B cell (primary cell): ENCODE measurements at regions not wholly inside any gene's neighbourhood (a gene's known extent, or its start where the extent isn't known, plus 50 kb on each side); places are given as distances from the start of the nearest gene placed in this dataset.

ENCODE experiments used
- ATAC-seq: fragments of 200-7000 bp; cut with Tn5 transposase; one replicate; pipeline ENCODE4 v1.10.0; 2021; ENCODE audit warnings: low read depth, mild to moderate bottlenecking, moderate number of reproducible peaks, moderate library complexity
- CTCF ChIA-PET: fragments of 350-600 bp; sonication (Branson Sonifier 250); formaldehyde crosslinking; loops from one replicate; lab custom pipeline; 2021; ENCODE audit warnings: antibody characterized with exemption, inconsistent platforms; lab: Charles Lee
- POLR2A ChIA-PET: fragments of 350-600 bp; sonication (Branson Sonifier 250); formaldehyde crosslinking; loops from one replicate; lab custom pipeline; 2021; ENCODE audit warnings: antibody characterized with exemption; lab: Charles Lee
- DNase-seq: peaks from one replicate; pipeline ENCODE4 v3.0.0; 2013
- H2AFZ ChIP-seq: 2 replicates; pipeline ENCODE4 v1.6.1; 2012; ENCODE audit warnings: mild to moderate bottlenecking, low read depth, low read length; ENCODE audit not compliant: insufficient read depth, poor library complexity, severe bottlenecking
- H3K27ac ChIP-seq, 2 donors: 1 replicate in 1 of 2; 2 replicates in 1 of 2; pipeline ENCODE4 v1.5.1; 2012 to 2013; ENCODE audit warnings: low read length in 2 of 2, mild to moderate bottlenecking in 2 of 2, moderate library complexity in 1 of 2
- H3K27me3 ChIP-seq, 4 experiments: fragments of 200-600 bp in 1 of 4; sonication (generic) in 1 of 4; replicated peaks in 1 of 4; 1 replicate in 2 of 4; 2 replicates in 2 of 4; pipeline versions ENCODE4 v1.6.1 to v1.7.0; 2013 to 2016; ENCODE audit warnings: low read length in 3 of 4, mild to moderate bottlenecking in 2 of 4, mixed read lengths in 1 of 4, moderate library complexity in 1 of 4; ENCODE audit not compliant: insufficient read depth in 4 of 4, control insufficient read depth in 3 of 4; ENCODE audit errors: control extremely low read depth in 1 of 4
- H3K36me3 ChIP-seq, 2 experiments: replicated peaks in 1 of 2; 1 replicate in 1 of 2; 2 replicates in 1 of 2; pipeline versions ENCODE4 v1.6.1 to v1.7.1; 2013; ENCODE audit warnings: low read length in 1 of 2; ENCODE audit not compliant: insufficient read depth in 2 of 2, control insufficient read depth in 1 of 2; ENCODE audit errors: control extremely low read depth in 1 of 2, extremely low read depth in 1 of 2
- H3K4me1 ChIP-seq, 2 donors: fragments of 200-600 bp in 1 of 2; sonication (generic) in 1 of 2; 1 replicate in 1 of 2; 2 replicates in 1 of 2; pipeline versions ENCODE4 v1.5.1 to v1.6.1; 2013 to 2017; ENCODE audit warnings: low read length in 2 of 2; ENCODE audit not compliant: control insufficient read depth in 2 of 2, insufficient read depth in 2 of 2
- H3K4me2 ChIP-seq: replicated peaks from 2 replicates; pipeline ENCODE3; 2012; ENCODE audit warnings: mild to moderate bottlenecking, low read depth, low read length; ENCODE audit not compliant: poor library complexity, severe bottlenecking
- H3K4me3 ChIP-seq, 5 experiments: fragments of 200-600 bp in 1 of 5; sonication (generic) in 1 of 5; 1 replicate in 3 of 5; 2 replicates in 2 of 5; pipeline versions ENCODE4 v1.5.1 to v1.7.0; 2011 to 2016; ENCODE audit warnings: low read length in 4 of 5, mild to moderate bottlenecking in 4 of 5, low read depth in 2 of 5, control low read depth in 1 of 5, moderate library complexity in 1 of 5; ENCODE audit not compliant: insufficient read depth in 1 of 5; ENCODE audit errors: control extremely low read depth in 1 of 5, extremely low read depth in 1 of 5
- H3K79me2 ChIP-seq: fragments of 200-600 bp; sonication (generic); one replicate; pipeline ENCODE4 v1.6.0; 2016; ENCODE audit warnings: low read length; ENCODE audit not compliant: control insufficient read depth, insufficient read depth
- H3K9ac ChIP-seq: fragments of 200-600 bp; sonication (generic); 2 replicates; pipeline ENCODE4 v1.6.1; 2017; ENCODE audit warnings: mild to moderate bottlenecking, low read length, moderate library complexity
- H3K9me3 ChIP-seq, 3 donors: one replicate each; pipeline versions ENCODE4 v1.6.1 to v1.7.1; 2013; ENCODE audit warnings: low read length in 2 of 3; ENCODE audit not compliant: control insufficient read depth in 2 of 3, insufficient read depth in 1 of 3; ENCODE audit errors: control extremely low read depth in 1 of 3
- H4K20me1 ChIP-seq: 2 replicates; pipeline ENCODE4 v1.6.0; 2012; ENCODE audit warnings: mild to moderate bottlenecking, low read length; ENCODE audit not compliant: insufficient read depth, control insufficient read depth, poor library complexity, severe bottlenecking
- H3K27ac Mint-ChIP-seq: one replicate; pipeline ENCODE4 v1.8.0; 2021; ENCODE audit warnings: mixed read lengths
- H3K27me3 Mint-ChIP-seq: one replicate; pipeline ENCODE4 v1.8.0; 2021; ENCODE audit warnings: mixed read lengths
- H3K4me1 Mint-ChIP-seq: one replicate; pipeline ENCODE4 v1.8.0; 2021; ENCODE audit warnings: mixed read lengths
- H3K4me3 Mint-ChIP-seq: one replicate; pipeline ENCODE4 v1.8.0; 2021; ENCODE audit warnings: mixed read lengths
- H3K9me3 Mint-ChIP-seq: one replicate; pipeline ENCODE4 v1.8.0; 2022; ENCODE audit warnings: mixed read lengths; ENCODE audit not compliant: insufficient read depth
- CTCF ChIP-seq: fragments of 200-600 bp; IDR thresholded peaks from one replicate; pipeline ENCODE4 v1.8.0; 2022; ENCODE audit warnings: antibody characterized with exemption, mild to moderate bottlenecking
- EZH2 ChIP-seq: IDR thresholded peaks from 2 replicates; pipeline ENCODE4 v1.6.1; 2012; ENCODE audit warnings: borderline replicate concordance, low read depth, mild to moderate bottlenecking, moderate library complexity, low read length; ENCODE audit not compliant: insufficient read depth, poor library complexity, severe bottlenecking
- WGBS: methylation state at CpG from one replicate; pipeline ENCODE4 v1.1.5; 2013; ENCODE audit warnings: missing lambda C conversion rate; ENCODE audit not compliant: insufficient coverage; 5-methylcytosine and 5-hydroxymethylcytosine counted together
- intact Hi-C: fragments of 100-400 bp; cut with micrococcal nuclease; formaldehyde crosslinking; loops from one replicate; pipeline ENCODE4 v1.10.0; 2022

- WGBS, result 100% methylated on average over 2 of the region's 4 CpGs
- CTCF ChIA-PET, result interaction anchor here (2.1 to 8.7 kb wide), 4 partner anchors 12 to 145 kb away, joined by 5 to 169 read pairs (median 52); no protein-coding TSS in a partner anchor
- H3K9me3 ChIP-seq, result no peaks in the 10 kb centered on the region
- no peak overlapping the region for H3K4me2 ChIP-seq
- no peaks in the 10 kb centered on the region for H3K27me3 ChIP-seq
- H3K79me2 ChIP-seq, result peaks cover 5% of the 10 kb centered on the region
- ATAC-seq, result no peak
- H3K9ac ChIP-seq, result no peak overlapping the region
- DNase-seq, result no peak
- intact Hi-C loops, result no loop called here
- no peak for TF ChIP-seq CTCF
- no peak for TF ChIP-seq EZH2
- no peak overlapping the region for H3K4me3 Mint-ChIP-seq
- peak overlapping the region; percentile 81 for H3K27ac Mint-ChIP-seq
- H3K4me1 ChIP-seq, result peaks cover 64 to 68% of the 10 kb centered on the region in 2 donors
- H3K4me3 ChIP-seq, result no peak overlapping the region
- H3K36me3 ChIP-seq, result no peaks in the 10 kb centered on the region
- peaks cover 89% of the 10 kb centered on the region for H3K4me1 Mint-ChIP-seq
- H2AFZ ChIP-seq, result no peak overlapping the region
- POLR2A ChIA-PET, result interaction anchor here (4.8 to 13.4 kb wide), 3 partner anchors 9 to 103 kb away, joined by 66 to 224 read pairs (median 135); no protein-coding TSS in a partner anchor
- no peaks in the 10 kb centered on the region for H4K20me1 ChIP-seq
- no peaks in the 10 kb centered on the region for H3K9me3 Mint-ChIP-seq
- no peaks in the 10 kb centered on the region for H3K27me3 Mint-ChIP-seq
- H3K27ac ChIP-seq, result no peak overlapping the region
Measured at GRCh38 chr2:136235546-136235945, 117.6 kb upstream of the CXCR4 start.

- Histone ChIP-seq H2AFZ (no peak overlapping the region), H3K27me3 (no peaks in the 10 kb centered on the region), H3K9ac (no peak overlapping the region), H3K4me2 (no peak overlapping the region), H3K36me3 (no peaks in the 10 kb centered on the region), H3K4me3 (no peak overlapping the region), H3K9me3 (no peaks in the 10 kb centered on the region), H3K27ac (no peak overlapping the region), H4K20me1 (no peaks in the 10 kb centered on the region), H3K79me2 (peaks cover 5% of the 10 kb centered on the region), H3K4me1 (peaks cover 52 to 55% of the 10 kb centered on the region in 2 donors)
- DNase-seq, result no peak
- Mint-ChIP-seq H3K27ac (peak overlapping the region; percentile 70), H3K27me3 (no peaks in the 10 kb centered on the region), H3K4me1 (peaks cover 82% of the 10 kb centered on the region), H3K9me3 (peaks cover 3% of the 10 kb centered on the region), H3K4me3 (no peak overlapping the region)
- WGBS, result 83% methylated on average over 1 of the region's 7 CpGs
- ChIA-PET POLR2A (interaction anchor here (0.7 to 2.3 kb wide), 6 partner anchors 8 to 148 kb away, joined by 3 to 7 read pairs (median 3); partner anchors contain the start of gene CXCR4), CTCF (interaction anchor here (0.7 to 1.6 kb wide), 3 partner anchors 115 to 320 kb away, joined by 3 to 5 read pairs (median 3); no protein-coding TSS in a partner anchor)
- TF ChIP-seq CTCF, result no peak
- no peak for TF ChIP-seq EZH2
- ATAC-seq, result no peak
- intact Hi-C loops, result no loop called here
Measured at GRCh38 chr2:136234261-136234660, 116.3 kb upstream of the CXCR4 start.
